Tibial artery (tissue), 4 donors: ENCODE measurements at regions not wholly inside any gene's neighbourhood (a gene's known extent, or its start where the extent isn't known, plus 50 kb on each side); places are given as distances from the start of the nearest gene placed in this dataset.

Experiments
- DNase-seq, 2 donors: peaks; one replicate each; pipeline ENCODE4 v3.0.0-alpha.2; 2019
- H3K27ac ChIP-seq, 2 donors: fragments of 200-600 bp; sonication (generic) in 1 of 2; 1 replicate in 1 of 2; 2 replicates in 1 of 2; pipeline ENCODE4 v1.5.1; 2018 to 2019; ENCODE audit warnings: mild to moderate bottlenecking in 1 of 2
- H3K27me3 ChIP-seq, 2 donors: fragments of 200-600 bp; sonication (generic) in 1 of 2; one replicate each; pipeline versions ENCODE4 v1.5.1 to v1.6.0; 2016 to 2019
- H3K36me3 ChIP-seq, 3 donors: fragments of 200-600 bp; sonication (generic) in 2 of 3; one replicate each; pipeline ENCODE4 v1.5.1; 2016 to 2019; ENCODE audit warnings: mild to moderate bottlenecking in 2 of 3
- H3K4me1 ChIP-seq, 4 donors: fragments of 200-600 bp; sonication (generic) in 2 of 4; 1 replicate in 3 of 4; 2 replicates in 1 of 4; pipeline ENCODE4 v1.5.1; 2016 to 2019
- H3K4me3 ChIP-seq, 2 donors: fragments of 200-600 bp; sonication (generic) in 1 of 2; 1 replicate in 1 of 2; 2 replicates in 1 of 2; pipeline ENCODE4 v1.5.1; 2018 to 2019; ENCODE audit warnings: mild to moderate bottlenecking in 2 of 2
- H3K9me3 ChIP-seq, 3 donors: fragments of 200-600 bp; sonication (generic) in 1 of 3; one replicate each; pipeline ENCODE4 v1.5.1; 2016 to 2019
- CTCF ChIP-seq, 2 experiments: fragments of 200-600 bp in 1 of 2; fragments of 450-650 bp in 1 of 2; IDR thresholded peaks; one replicate each; pipeline ENCODE4 v1.5.1; 2017 to 2019; ENCODE audit warnings: antibody characterized with exemption in 2 of 2, mild to moderate bottlenecking in 1 of 2, moderate library complexity in 1 of 2
- intact Hi-C: fragments of 100-400 bp; cut with DNase I; formaldehyde crosslinking; loops from one replicate; pipeline ENCODE4 v1.15.0; 2023; ENCODE audit warnings: low total_unique reads

DNA sequence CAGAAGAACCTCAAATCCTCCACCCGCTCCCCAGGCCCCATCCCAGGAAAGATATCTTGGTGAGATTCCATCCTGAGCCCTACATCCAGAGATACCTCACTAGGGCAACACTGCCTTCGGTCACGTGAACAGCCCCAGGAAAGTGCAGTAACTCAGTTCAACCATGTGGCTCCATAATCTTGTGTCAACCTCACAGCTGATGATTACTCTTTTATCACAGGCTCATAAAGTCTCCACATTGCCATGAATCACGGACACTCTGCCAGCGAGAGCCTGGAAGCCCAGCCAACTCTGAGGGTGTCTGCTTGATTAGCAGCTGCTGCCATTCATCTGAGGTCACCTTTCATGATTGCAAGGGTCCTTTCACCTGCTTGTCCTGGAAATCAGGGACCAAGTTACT is 175.8 kb upstream of the LRFN2 start:
- Histone ChIP-seq H3K27me3 (peaks cover 0 to 2% of the 10 kb centered on the region in 2 donors), H3K9me3 (no peaks in the 10 kb centered on the region), H3K27ac (no peak overlapping the region), H3K36me3 (no peaks in the 10 kb centered on the region), H3K4me3 (no peak overlapping the region), H3K4me1 (no peaks in the 10 kb centered on the region)
- DNase-seq: no peak
- TF ChIP-seq CTCF (IDR thresholded peaks at IDR 0.05): no peak
- intact Hi-C loops: no loop called here

DNA sequence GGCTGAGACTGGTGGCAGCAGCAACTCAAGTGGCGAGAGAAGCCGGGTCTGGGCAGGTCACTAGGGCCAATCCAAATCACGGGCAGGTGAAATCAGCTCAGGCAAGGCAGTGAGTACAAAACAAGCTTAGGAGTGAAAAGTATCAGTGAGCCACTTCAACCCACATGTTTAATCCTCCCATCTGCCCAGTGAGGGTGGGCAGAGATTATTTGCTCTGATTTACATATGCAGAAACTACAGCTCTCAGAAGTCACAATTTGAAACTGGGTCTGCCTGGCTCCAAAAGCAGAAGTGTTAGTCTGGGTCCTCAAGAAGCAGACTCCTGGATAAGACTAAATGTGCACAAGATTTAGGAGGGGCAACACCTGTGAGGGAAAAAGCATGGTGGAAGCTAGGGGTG is 173.7 kb upstream of the LRFN2 start:
- Histone ChIP-seq H3K27me3 (peaks cover 0 to 6% of the 10 kb centered on the region in 2 donors), H3K4me1 (no peaks in the 10 kb centered on the region), H3K36me3 (no peaks in the 10 kb centered on the region), H3K4me3 (no peak overlapping the region), H3K27ac (no peak overlapping the region), H3K9me3 (no peaks in the 10 kb centered on the region)
- no peak for DNase-seq
- TF ChIP-seq CTCF (IDR thresholded peaks at IDR 0.05): no peak
- intact Hi-C loops: no loop called here

GRCh38 chr6:40759838-40760237 is 172.7 kb upstream of the LRFN2 start:
- no peak for TF ChIP-seq CTCF (IDR thresholded peaks at IDR 0.05)
- Histone ChIP-seq H3K36me3 (no peaks in the 10 kb centered on the region), H3K4me1 (no peaks in the 10 kb centered on the region), H3K4me3 (no peak overlapping the region), H3K27me3 (peaks cover 0 to 14% of the 10 kb centered on the region in 2 donors), H3K27ac (no peak overlapping the region), H3K9me3 (no peaks in the 10 kb centered on the region)
- DNase-seq: no peak
- intact Hi-C loops: no loop called here

- H3K9me3 ChIP-seq: no peaks in the 10 kb centered on the region
- no peak for TF ChIP-seq CTCF (IDR thresholded peaks at IDR 0.05)
- DNase-seq: no peak
- intact Hi-C loops: no loop called here
- H3K27ac ChIP-seq: no peak overlapping the region
- H3K36me3 ChIP-seq: no peaks in the 10 kb centered on the region
- H3K27me3 ChIP-seq: peaks cover 0 to 20% of the 10 kb centered on the region in 2 donors
- no peaks in the 10 kb centered on the region for H3K4me1 ChIP-seq
- H3K4me3 ChIP-seq: no peak overlapping the region
These were observed 172.1 kb upstream of the LRFN2 start for GRCh38 chr6:40759264-40759663.

- Histone ChIP-seq H3K27ac (no peak overlapping the region), H3K9me3 (no peaks in the 10 kb centered on the region), H3K36me3 (no peaks in the 10 kb centered on the region), H3K27me3 (peaks cover 0 to 22% of the 10 kb centered on the region in 2 donors), H3K4me3 (no peak overlapping the region), H3K4me1 (no peaks in the 10 kb centered on the region)
- no peak for TF ChIP-seq CTCF (IDR thresholded peaks at IDR 0.05)
- intact Hi-C loops: no loop called here
- DNase-seq: no peak
These were observed 168.7 kb upstream of the LRFN2 start for GRCh38 chr6:40755749-40756452.
